Parathyroid adenoma (tissue), 2 donors: ENCODE measurements at regions not wholly inside any gene's neighbourhood (a gene's known extent, or its start where the extent isn't known, plus 50 kb on each side); places are given as distances from the start of the nearest gene placed in this dataset.

Experiments used
- H2AFZ ChIP-seq: fragments of 300-600 bp; sonication (generic); one replicate; pipeline ENCODE4 v1.7.0; 2017; ENCODE audit warnings: antibody characterized with exemption, mild to moderate bottlenecking
- H3K27ac ChIP-seq: fragments of 300-600 bp; sonication (generic); one replicate; pipeline ENCODE4 v1.7.0; 2017
- H3K27me3 ChIP-seq: fragments of 300-600 bp; sonication (generic); one replicate; pipeline ENCODE4 v1.7.0; 2017; ENCODE audit warnings: low read length; ENCODE audit not compliant: control insufficient read depth, insufficient read depth
- H3K36me3 ChIP-seq: fragments of 300-600 bp; sonication (generic); one replicate; pipeline ENCODE4 v1.7.0; 2017; ENCODE audit warnings: low read length; ENCODE audit not compliant: control insufficient read depth, insufficient read depth
- H3K4me1 ChIP-seq: fragments of 300-600 bp; sonication (generic); one replicate; pipeline ENCODE4 v1.7.0; 2017; ENCODE audit warnings: control low read depth
- H3K4me2 ChIP-seq: fragments of 300-600 bp; sonication (generic); one replicate; pipeline ENCODE4 v1.7.0; 2017; ENCODE audit warnings: low read length
- H3K4me3 ChIP-seq: fragments of 300-600 bp; sonication (generic); one replicate; pipeline ENCODE4 v1.7.0; 2017; ENCODE audit warnings: low read depth, low read length
- H3K79me2 ChIP-seq: fragments of 300-600 bp; sonication (generic); one replicate; pipeline ENCODE4 v1.7.0; 2017; ENCODE audit warnings: control low read depth
- H3K9ac ChIP-seq: fragments of 300-600 bp; sonication (generic); one replicate; pipeline ENCODE4 v1.7.0; 2017; ENCODE audit warnings: mild to moderate bottlenecking
- H3K9me3 ChIP-seq: fragments of 300-600 bp; sonication (generic); one replicate; pipeline ENCODE4 v1.7.0; 2017; ENCODE audit warnings: low read length; ENCODE audit not compliant: control insufficient read depth
- TF ChIP-seq, protein P1 (sequence below): fragments of 300-600 bp; sonication (generic); IDR thresholded peaks from one replicate; pipeline ENCODE4 v1.7.0; 2017; ENCODE audit warnings: antibody characterized with exemption, mild to moderate bottlenecking
- donor health status: primary hyperparathyroidism.

DNA sequence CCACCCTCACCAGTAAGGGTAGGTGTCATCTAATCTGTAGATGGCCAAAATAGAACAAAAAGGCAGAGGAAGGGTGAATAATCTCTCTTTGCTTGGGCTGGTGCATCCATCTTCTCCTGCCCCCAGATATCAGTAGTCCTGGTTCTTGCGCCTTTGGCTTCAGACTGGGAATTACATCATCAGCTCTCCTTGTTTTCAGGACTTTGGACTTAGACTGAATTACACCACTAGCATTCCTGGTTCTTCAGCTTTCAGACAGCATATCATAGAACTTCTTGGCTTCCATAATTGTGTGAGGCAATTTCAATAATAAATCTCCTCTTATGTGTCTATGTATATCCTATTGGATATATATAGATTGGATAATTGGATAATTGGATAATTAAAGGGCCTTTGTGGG lies 403.0 kb upstream of the USP24 start:
- H3K9ac ChIP-seq, result no peak overlapping the region
- H3K36me3 ChIP-seq, result no peaks in the 10 kb centered on the region
- H3K27me3 ChIP-seq, result no peaks in the 10 kb centered on the region
- no peak overlapping the region for H3K4me3 ChIP-seq
- no peaks in the 10 kb centered on the region for H3K4me1 ChIP-seq
- H3K4me2 ChIP-seq, result no peak overlapping the region
- H3K27ac ChIP-seq, result no peak overlapping the region
- TF ChIP-seq, protein P1, sequence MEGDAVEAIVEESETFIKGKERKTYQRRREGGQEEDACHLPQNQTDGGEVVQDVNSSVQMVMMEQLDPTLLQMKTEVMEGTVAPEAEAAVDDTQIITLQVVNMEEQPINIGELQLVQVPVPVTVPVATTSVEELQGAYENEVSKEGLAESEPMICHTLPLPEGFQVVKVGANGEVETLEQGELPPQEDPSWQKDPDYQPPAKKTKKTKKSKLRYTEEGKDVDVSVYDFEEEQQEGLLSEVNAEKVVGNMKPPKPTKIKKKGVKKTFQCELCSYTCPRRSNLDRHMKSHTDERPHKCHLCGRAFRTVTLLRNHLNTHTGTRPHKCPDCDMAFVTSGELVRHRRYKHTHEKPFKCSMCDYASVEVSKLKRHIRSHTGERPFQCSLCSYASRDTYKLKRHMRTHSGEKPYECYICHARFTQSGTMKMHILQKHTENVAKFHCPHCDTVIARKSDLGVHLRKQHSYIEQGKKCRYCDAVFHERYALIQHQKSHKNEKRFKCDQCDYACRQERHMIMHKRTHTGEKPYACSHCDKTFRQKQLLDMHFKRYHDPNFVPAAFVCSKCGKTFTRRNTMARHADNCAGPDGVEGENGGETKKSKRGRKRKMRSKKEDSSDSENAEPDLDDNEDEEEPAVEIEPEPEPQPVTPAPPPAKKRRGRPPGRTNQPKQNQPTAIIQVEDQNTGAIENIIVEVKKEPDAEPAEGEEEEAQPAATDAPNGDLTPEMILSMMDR, result no peak
- H2AFZ ChIP-seq, result no peak overlapping the region
- H3K79me2 ChIP-seq, result no peaks in the 10 kb centered on the region
- H3K9me3 ChIP-seq, result no peaks in the 10 kb centered on the region

DNA sequence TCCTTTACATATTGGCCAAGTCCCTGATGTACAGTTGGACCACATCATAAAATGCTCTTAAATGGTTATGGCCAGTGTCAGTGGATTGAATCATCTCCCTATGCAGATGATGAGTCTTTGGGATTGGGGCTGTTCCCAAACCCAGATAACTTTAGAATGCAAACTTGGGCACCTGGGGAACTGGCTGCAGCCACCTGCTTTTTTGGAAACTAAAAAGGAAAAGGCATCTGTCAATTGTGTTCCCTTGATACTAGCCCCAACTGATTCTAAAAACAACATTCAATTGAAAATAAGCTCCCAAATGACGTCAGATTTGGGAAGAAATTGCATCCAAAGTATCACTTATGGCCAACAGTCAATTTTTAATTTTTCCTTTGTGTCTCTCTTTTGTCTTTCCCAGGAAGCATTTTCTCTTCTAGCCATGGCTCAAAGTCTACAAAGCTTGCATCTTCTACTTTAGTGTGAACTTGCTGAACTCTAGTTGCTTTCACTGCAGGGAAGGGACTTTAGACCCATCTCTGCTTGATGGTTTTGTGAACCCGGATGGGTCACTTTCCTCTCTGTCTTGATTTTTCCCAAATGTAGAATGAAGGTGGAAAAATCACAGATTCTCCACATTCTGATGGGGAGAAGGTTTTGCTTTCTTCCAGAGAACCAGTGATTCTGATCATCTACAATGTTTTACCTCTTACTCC lies 402.3 kb upstream of the USP24 start:
- Histone ChIP-seq H3K4me2 (no peak overlapping the region), H3K36me3 (no peaks in the 10 kb centered on the region), H3K9me3 (no peaks in the 10 kb centered on the region), H3K79me2 (no peaks in the 10 kb centered on the region), H3K4me1 (no peaks in the 10 kb centered on the region), H3K27me3 (no peaks in the 10 kb centered on the region), H3K9ac (no peak overlapping the region), H3K27ac (no peak overlapping the region), H2AFZ (no peak overlapping the region), H3K4me3 (no peak overlapping the region)
- TF ChIP-seq, protein P1, result no peak

DNA sequence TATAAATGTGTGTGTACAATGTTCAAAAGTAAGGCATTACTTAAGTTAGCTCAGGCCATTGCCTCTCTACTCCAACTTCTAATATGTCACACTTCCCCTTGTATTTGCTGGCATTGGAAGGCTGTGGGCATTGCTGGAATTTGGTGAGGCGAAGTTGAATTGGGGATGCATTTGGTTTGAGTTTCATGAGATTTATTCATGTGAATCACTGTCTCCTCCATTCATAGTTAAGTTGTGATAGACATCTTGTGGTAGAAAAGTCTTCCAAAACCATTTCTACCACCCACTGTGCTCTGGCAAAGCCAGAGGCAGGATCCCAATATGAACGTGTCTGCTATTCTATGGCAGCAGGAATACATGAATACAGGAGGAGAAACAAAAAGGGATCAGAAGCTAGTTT lies 397.8 kb upstream of the USP24 start:
- Histone ChIP-seq H2AFZ (no peak overlapping the region), H3K27me3 (no peaks in the 10 kb centered on the region), H3K4me1 (peaks cover 4% of the 10 kb centered on the region), H3K79me2 (no peaks in the 10 kb centered on the region), H3K9me3 (no peaks in the 10 kb centered on the region), H3K4me2 (no peak overlapping the region), H3K27ac (no peak overlapping the region), H3K9ac (no peak overlapping the region), H3K36me3 (no peaks in the 10 kb centered on the region), H3K4me3 (no peak overlapping the region)
- TF ChIP-seq, protein P1, result no peak

DNA sequence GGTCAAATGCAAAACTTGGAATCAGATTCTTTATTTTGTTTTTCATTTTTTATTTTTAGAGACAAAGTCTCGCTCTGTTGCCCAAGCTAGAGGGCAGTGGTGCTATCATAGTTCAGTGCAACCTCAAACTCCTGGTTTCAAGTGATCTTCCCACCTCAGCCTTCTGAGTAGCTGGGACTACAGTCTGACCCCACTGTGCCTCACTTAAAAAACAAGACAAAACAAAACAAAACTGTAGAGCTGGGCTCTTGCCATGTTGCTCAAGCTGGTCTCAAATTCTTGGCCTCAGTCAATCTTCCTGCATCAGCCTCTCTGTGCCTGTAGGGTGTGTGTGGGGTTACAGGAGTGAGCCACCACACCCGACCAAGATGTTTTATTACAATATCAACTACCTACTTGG lies 396.0 kb upstream of the USP24 start:
- H3K27me3 ChIP-seq, result no peaks in the 10 kb centered on the region
- no peaks in the 10 kb centered on the region for H3K36me3 ChIP-seq
- H3K79me2 ChIP-seq, result no peaks in the 10 kb centered on the region
- H3K9me3 ChIP-seq, result no peaks in the 10 kb centered on the region
- H2AFZ ChIP-seq, result no peak overlapping the region
- H3K27ac ChIP-seq, result peak overlapping the region; percentile 6
- H3K9ac ChIP-seq, result no peak overlapping the region
- no peak overlapping the region for H3K4me3 ChIP-seq
- no peak overlapping the region for H3K4me2 ChIP-seq
- peaks cover 4% of the 10 kb centered on the region for H3K4me1 ChIP-seq
- TF ChIP-seq, protein P1, result no peak

DNA sequence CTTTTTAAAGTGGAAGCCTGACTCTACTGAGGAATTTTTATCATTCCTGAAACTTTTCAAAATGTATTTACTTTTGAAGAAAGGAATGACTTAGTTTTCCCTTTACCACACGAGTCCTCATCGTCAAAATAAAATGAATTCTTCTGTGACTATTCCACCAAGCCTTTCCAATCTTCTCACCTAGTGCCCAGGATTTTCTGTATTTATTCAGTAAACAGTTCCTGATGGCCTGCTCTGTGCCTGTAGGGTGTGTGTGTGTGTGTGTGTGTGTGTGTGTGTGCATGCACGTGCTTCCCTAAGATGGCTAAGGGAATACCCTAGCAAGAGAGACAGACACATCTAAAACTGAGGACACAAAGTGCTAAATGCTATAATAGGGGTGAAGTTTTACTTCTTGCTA lies 395.0 kb upstream of the USP24 start:
- Histone ChIP-seq H3K36me3 (no peaks in the 10 kb centered on the region), H3K27ac (no peak overlapping the region), H2AFZ (no peak overlapping the region), H3K9me3 (no peaks in the 10 kb centered on the region), H3K4me3 (no peak overlapping the region), H3K4me2 (no peak overlapping the region), H3K4me1 (peaks cover 4% of the 10 kb centered on the region), H3K9ac (no peak overlapping the region), H3K27me3 (no peaks in the 10 kb centered on the region), H3K79me2 (no peaks in the 10 kb centered on the region)
- TF ChIP-seq, protein P1, result no peak
